ENCODE measurements at regions not wholly inside any gene's neighbourhood (a gene's known extent, or its start where the extent isn't known, plus 50 kb on each side); places are given as distances from the start of the nearest gene placed in this dataset. TPM values are rescaled to one million over a fixed set of nuclear protein-coding genes. Genes with fewer than 3 reads are reported as not detected.
"Not testable (repeated sequence)": the region's sequence is repeated elsewhere in the genome, so short reads cannot be mapped to it uniquely, and the experiment has no call there.

- DNase-seq (ENCODE audit: low spot score) = no peak
Observed at GRCh38 chr10:25867321-25867720, 66.7 kb upstream of the MYO3A start.

- DNase-seq (ENCODE audit: low spot score) = no peak
Observed at GRCh38 chr10:25869067-25869591, 64.9 kb upstream of the MYO3A start.

GRCh38 chr10:25869609-25870008 is 64.4 kb upstream of the MYO3A start:
- no peak for DNase-seq (ENCODE audit: low spot score)

GRCh38 chr10:25874402-25874801 is 59.6 kb upstream of the MYO3A start:
- DNase-seq (ENCODE audit: low spot score) = not testable (repeated sequence)

GRCh38 chr10:25875556-25876165 is 58.4 kb upstream of the MYO3A start:
- peak; percentile 89 for DNase-seq (ENCODE audit: low spot score)

GRCh38 chr10:25877296-25877695 is 56.7 kb upstream of the MYO3A start:
- DNase-seq (ENCODE audit: low spot score) = no peak

Small RNAs in the stretch of these regions (small RNA-seq; reads per million reads assigned to genes)
- gene RNA5SP306 (1.3 reads per million, percentile 48 among the genes with 10 or more reads in this experiment), gene RNU6-632P (not detected)
